IgD-negative memory B cell (primary cell): ENCODE measurements at regions not wholly inside any gene's neighbourhood (a gene's known extent, or its start where the extent isn't known, plus 50 kb on each side); places are given as distances from the start of the nearest gene placed in this dataset.

ENCODE experiments used
- H3K27ac Mint-ChIP-seq, 3 donors: one replicate each; pipeline ENCODE4 v1.8.0; 2020 to 2022; ENCODE audit warnings: mild to moderate bottlenecking in 3 of 3, mixed read lengths in 3 of 3, moderate library complexity in 1 of 3
- H3K27me3 Mint-ChIP-seq: one replicate; pipeline ENCODE4 v1.8.0; 2021; ENCODE audit warnings: mixed read lengths
- H3K36me3 Mint-ChIP-seq: one replicate; pipeline ENCODE4 v1.8.0; 2020; ENCODE audit warnings: mild to moderate bottlenecking, mixed read lengths
- H3K4me1 Mint-ChIP-seq, 3 donors: one replicate each; pipeline ENCODE4 v1.8.0; 2020 to 2022; ENCODE audit warnings: mixed read lengths in 3 of 3, mild to moderate bottlenecking in 1 of 3
- H3K4me3 Mint-ChIP-seq, 4 donors: one replicate each; pipeline ENCODE4 v1.8.0; 2020 to 2022; ENCODE audit warnings: mild to moderate bottlenecking in 4 of 4, mixed read lengths in 4 of 4, moderate library complexity in 3 of 4
- H3K9me3 Mint-ChIP-seq, 3 donors: one replicate each; pipeline ENCODE4 v1.8.0; 2020 to 2021; ENCODE audit warnings: mixed read lengths in 3 of 3, mild to moderate bottlenecking in 1 of 3

DNA sequence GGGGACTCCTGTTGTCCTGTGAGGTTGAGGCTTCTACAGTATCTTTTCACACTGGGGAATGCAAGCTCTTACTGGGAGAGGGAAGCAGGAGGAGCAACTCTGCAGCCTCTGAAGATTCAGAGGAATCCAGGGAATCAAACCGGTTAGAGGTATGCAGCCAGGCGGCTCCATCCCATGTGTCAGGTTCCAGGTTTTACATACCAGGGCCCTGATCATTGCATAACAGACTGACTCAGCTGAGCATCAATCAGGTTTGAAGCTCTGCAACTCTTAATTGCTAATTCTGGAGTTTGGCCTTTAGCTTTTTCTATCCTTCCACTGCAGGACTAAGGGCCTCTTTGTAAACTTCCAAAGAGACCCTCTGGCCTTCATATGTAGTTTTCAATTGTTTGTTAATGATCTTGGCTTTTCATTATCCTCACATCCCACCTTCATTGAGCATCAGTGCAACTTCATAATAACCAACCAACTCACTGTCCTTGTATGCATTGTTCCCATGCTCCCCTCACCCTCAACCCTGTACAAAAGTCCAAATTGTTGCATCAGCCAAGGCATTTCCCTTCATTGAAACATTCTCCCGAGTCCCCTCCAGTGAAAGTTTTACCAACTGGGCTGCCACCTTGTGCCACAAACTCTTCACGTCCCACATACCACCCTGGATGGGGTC lies 59.7 kb upstream of the DHX40 start:
- H3K36me3 Mint-ChIP-seq = no peaks in the 10 kb centered on the region
- no peak overlapping the region for H3K4me3 Mint-ChIP-seq
- no peaks in the 10 kb centered on the region for H3K4me1 Mint-ChIP-seq
- no peaks in the 10 kb centered on the region for H3K9me3 Mint-ChIP-seq
- H3K27ac Mint-ChIP-seq = peak overlapping the region in 1 of 3 donors; percentile 59
- peaks cover 3% of the 10 kb centered on the region for H3K27me3 Mint-ChIP-seq

DNA sequence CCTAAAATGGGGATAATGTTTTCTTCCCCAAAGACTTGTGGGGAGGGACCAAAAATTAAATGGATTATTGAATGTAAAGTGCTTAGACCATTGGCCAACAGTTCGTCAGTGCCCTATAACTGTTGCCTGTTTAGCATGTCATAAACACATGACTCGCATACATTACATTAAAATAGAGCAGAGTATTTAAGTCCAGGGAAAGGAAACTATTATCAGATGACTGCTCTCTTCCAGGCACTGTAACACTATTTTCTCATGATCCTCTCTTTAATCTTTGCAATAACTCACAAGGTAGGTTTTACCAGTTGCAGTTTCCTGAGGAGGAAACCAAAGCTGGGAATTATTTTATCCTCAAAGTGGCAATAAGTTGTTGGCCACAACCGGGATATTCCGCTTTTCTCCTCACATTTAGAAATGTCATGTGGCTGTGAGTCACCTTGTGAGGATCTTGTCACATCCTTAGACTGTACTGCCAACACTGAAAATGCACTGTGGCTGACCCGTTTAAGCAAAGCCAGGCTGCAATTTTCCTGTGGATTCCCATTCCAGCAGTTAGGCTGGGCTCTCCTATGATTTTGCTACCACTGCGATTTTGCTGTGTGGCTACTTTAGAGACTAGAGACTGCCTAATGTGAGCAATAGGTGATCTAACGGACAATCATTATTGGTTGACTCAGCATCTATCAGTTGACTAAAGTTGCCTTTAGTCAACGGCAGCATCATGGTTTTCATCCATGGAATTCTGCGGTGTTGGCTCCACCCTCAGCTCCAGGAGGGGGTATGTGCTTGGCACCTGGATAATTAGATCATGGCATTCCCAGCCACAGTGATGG lies 58.3 kb upstream of the DHX40 start:
- Mint-ChIP-seq H3K4me1 (peaks cover 0 to 2% (median 0%) of the 10 kb centered on the region in 3 donors), H3K36me3 (no peaks in the 10 kb centered on the region), H3K27ac (no peak overlapping the region), H3K27me3 (peaks cover 3% of the 10 kb centered on the region), H3K4me3 (no peak overlapping the region), H3K9me3 (no peaks in the 10 kb centered on the region)

DNA sequence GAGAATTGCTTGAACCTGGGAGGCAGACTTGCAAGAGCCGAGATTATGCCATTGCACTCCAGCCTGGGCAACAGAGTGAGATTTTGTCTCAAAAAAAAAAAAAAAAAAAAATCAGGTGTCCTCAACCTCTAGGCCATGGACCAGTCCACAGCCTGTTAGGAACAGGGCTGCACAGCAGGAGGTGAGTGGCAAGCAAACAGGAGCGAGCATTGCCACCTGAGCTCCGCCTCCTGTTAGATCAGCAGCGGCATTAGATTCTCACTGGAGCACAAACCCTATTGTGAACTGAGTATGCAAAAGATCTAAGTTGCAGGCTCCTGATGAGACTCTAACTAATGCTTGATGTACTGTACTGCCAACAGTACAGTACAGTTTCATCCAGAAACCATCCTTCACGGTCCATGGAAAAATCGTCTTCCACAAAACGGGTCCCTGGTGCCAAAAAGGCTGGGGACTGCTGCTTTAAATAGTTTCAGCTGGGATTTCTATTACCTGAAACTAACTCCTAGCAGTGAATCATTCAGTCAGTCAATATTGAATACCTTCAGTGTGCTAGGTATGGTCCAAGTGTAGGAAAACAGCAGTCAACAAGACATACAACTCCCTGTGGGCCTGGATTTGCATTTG lies 56.3 kb upstream of the DHX40 start:
- Mint-ChIP-seq H3K27me3 (no peaks in the 10 kb centered on the region), H3K27ac (no peak overlapping the region), H3K9me3 (no peaks in the 10 kb centered on the region), H3K4me1 (peaks cover 0 to 2% (median 0%) of the 10 kb centered on the region in 3 donors), H3K36me3 (no peaks in the 10 kb centered on the region), H3K4me3 (no peak overlapping the region)

DNA sequence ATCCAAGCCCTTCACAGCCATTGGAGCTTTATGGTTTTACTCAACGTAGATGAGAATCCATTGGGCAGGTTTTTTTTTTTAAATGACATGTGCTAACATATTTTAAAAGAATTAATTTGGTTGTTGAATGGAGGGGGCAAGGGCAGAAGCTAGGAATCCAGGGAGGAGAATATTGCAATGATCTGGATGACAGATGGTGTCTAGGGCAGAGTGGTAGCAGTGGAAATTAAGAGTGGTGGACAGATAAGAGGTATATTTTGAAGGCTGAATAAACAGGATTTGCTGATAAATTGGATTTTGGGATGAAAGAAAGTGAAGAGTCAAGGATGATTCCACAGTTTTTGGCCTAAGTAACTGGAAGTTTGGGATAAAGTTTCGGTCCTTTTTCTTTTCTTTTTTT lies 54.8 kb upstream of the DHX40 start:
- no peaks in the 10 kb centered on the region for H3K36me3 Mint-ChIP-seq
- H3K4me1 Mint-ChIP-seq = peaks cover 0 to 2% (median 2%) of the 10 kb centered on the region in 3 donors
- H3K27ac Mint-ChIP-seq = no peak overlapping the region
- no peak overlapping the region for H3K4me3 Mint-ChIP-seq
- no peaks in the 10 kb centered on the region for H3K9me3 Mint-ChIP-seq
- peaks cover 3% of the 10 kb centered on the region for H3K27me3 Mint-ChIP-seq

- H3K4me3 Mint-ChIP-seq = no peak overlapping the region
- no peak overlapping the region for H3K27ac Mint-ChIP-seq
- peaks cover 3% of the 10 kb centered on the region for H3K27me3 Mint-ChIP-seq
Observed at GRCh38 chr17:59511726-59512125, 53.7 kb upstream of the DHX40 start.

DNA sequence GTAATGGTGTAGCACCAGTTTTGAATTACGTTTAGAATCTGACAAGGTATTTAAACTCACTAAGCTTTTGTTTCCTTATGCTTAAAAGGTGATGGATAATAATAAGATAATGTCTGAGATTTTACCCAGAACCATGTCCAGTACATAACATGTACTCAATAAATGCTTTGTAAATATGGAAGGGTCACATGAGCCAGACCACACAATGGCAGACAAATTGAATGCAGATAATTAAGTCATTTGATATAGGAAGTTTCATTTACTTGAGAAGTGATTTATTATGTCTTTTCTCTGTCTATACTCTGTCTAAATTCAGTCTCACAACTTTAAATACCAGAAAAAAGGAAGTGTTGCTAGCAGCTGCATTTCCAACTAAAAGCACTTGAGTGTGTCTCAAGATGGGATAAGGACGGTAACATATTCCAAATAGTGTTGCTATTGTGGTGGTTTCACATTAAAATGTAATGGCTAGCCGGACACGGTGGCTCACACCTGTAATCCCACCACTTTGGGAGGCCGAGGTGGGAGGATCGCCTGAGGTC lies 52.5 kb upstream of the DHX40 start:
- Mint-ChIP-seq H3K27me3 (peaks cover 3% of the 10 kb centered on the region), H3K4me3 (no peak overlapping the region), H3K4me1 (peaks cover 0 to 9% (median 3%) of the 10 kb centered on the region in 3 donors), H3K36me3 (no peaks in the 10 kb centered on the region), H3K9me3 (no peaks in the 10 kb centered on the region), H3K27ac (no peak overlapping the region)

More at GRCh38 chr17:59511726-59512125, 53.7 kb upstream of the DHX40 start:
- Mint-ChIP-seq H3K4me1 (peaks cover 0 to 9% (median 3%) of the 10 kb centered on the region in 3 donors), H3K36me3 (no peaks in the 10 kb centered on the region), H3K9me3 (no peaks in the 10 kb centered on the region)

DNA sequence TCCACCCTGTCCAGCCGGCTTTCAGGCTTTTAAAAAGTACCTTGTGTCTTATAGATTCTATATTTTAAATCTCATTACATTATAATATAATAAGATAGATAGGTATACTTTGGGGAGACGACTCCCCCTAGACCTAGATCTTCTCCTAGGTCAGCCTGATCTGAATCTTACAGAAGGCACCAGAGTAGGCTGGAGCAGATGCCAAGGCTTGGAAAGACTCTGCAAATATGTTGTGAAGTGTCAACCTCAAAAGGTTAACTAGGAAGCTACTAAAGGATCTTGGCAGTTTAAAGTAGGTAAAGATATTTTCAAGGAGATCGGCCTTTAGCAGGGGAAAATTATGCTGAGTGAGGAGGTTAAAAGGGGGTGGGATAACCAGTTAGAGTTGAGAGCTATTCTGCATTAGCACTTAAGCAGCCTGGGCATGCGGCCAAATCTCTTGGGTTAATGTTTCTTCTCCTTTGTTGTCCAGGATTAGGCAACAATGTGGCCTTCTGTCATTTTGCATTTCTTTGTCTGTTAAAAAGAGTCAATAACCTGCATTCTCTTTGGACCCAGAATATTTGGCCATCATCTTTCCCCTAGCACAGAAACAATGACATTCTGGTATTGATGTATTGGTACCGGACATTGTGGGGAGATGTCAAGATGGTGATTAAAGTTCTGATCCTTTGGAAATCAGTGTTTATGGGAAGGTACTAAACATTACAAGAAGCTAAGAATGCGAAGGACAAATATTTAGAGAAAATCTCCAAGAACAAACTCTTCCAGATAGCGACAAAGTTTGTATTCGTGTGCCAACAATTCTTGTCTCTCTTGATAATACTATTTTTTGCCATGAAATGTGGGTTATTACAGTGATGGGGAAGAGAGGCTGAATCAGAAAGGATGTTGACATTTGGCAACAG lies 51.2 kb upstream of the DHX40 start:
- H3K9me3 Mint-ChIP-seq = no peaks in the 10 kb centered on the region
- no peak overlapping the region for H3K27ac Mint-ChIP-seq
- H3K4me3 Mint-ChIP-seq = no peak overlapping the region
- H3K36me3 Mint-ChIP-seq = no peaks in the 10 kb centered on the region
- H3K4me1 Mint-ChIP-seq = peaks cover 0 to 9% (median 3%) of the 10 kb centered on the region in 3 donors
- H3K27me3 Mint-ChIP-seq = peaks cover 3% of the 10 kb centered on the region
